ENCODE measurements at regions not wholly inside any gene's neighbourhood (a gene's known extent, or its start where the extent isn't known, plus 50 kb on each side); places are given as distances from the start of the nearest gene placed in this dataset.

- H3K4me2 ChIP-seq (ENCODE audit: insufficient read depth, low read length): no peak overlapping the region
- ChIA-PET CTCF (ENCODE audit: low intra/inter-chr PET ratio) (no interaction called here), POLR2A (no interaction called here)
- no peaks in the 10 kb centered on the region for H3K9me3 ChIP-seq (replicated peaks; ENCODE audit: control insufficient read depth, insufficient read depth, low read depth, low read length)
- BruUV-seq (replicated peaks): no TSS peak
- no peaks in the 10 kb centered on the region for H3K36me3 ChIP-seq (ENCODE audit: control insufficient read depth, insufficient read depth, low read length)
- H3K4me1 ChIP-seq (replicated peaks in 1 of 2; ENCODE audit: control insufficient read depth in 2 of 2, insufficient read depth in 2 of 2, low read length in 2 of 2): peaks cover 1 to 2% of the 10 kb centered on the region in 2 experiments; a peak in 3 of 5 replicates
- H4K20me1 ChIP-seq (replicated peaks; ENCODE audit: control insufficient read depth, insufficient read depth, low read length): no peaks in the 10 kb centered on the region
- TF ChIP-seq SRSF9 (IDR thresholded peaks at IDR 0.05; ENCODE audit: borderline replicate concordance, low read depth, low read length) (no peak), MED1 (CRISPR knock-in tag; IDR thresholded peaks at IDR 0.05; ENCODE audit: borderline replicate concordance) (no peak), CXXC5 (CRISPR knock-in tag; IDR thresholded peaks at IDR 0.05) (no peak), ZMIZ1 (IDR thresholded peaks at IDR 0.05; ENCODE audit: low read depth in 2 of 2, low read length in 2 of 2) (no peak), KDM4B (IDR thresholded peaks at IDR 0.05; ENCODE audit: borderline replicate concordance in 2 of 2, low read depth in 1 of 2) (no peak), GTF2E2 (tag; IDR thresholded peaks at IDR 0.05) (no peak), ZNF277 (CRISPR knock-in tag; IDR thresholded peaks at IDR 0.05; ENCODE audit: borderline replicate concordance) (no peak), GTF3C2 (IDR thresholded peaks at IDR 0.05; ENCODE audit: borderline replicate concordance, extremely low read depth, insufficient read length) (no peak)
- no peak for ATAC-seq
- no peak overlapping the region for H2AFZ ChIP-seq (ENCODE audit: low read depth, low read length)
- in situ Hi-C loops (cut with MboI): no loop called here
- intact Hi-C loops (cut with micrococcal nuclease): no loop called here
- H3K27ac ChIP-seq (ENCODE audit: extremely low read depth, low read depth, low read length): no peak overlapping the region
- 16% methylated on average over 2 of the region's 2 CpGs for WGBS (ENCODE audit: insufficient coverage, low coverage, missing lambda C conversion rate)
- H3K4me3 ChIP-seq: no peak overlapping the region
- H3K27me3 ChIP-seq (ENCODE audit: control insufficient read depth in 2 of 2, insufficient read depth in 2 of 2, low read length in 2 of 2): no peaks in the 10 kb centered on the region
- H3K79me2 ChIP-seq (ENCODE audit: control insufficient read depth, insufficient read depth, low read length): no peaks in the 10 kb centered on the region
- no peak for FAIRE-seq
- DNase-seq (ENCODE audit: extremely low read depth in 1 of 4, low spot score in 3 of 4): no peak
- no peak overlapping the region for H3K9ac ChIP-seq (ENCODE audit: insufficient read depth in 1 of 2, low read depth in 2 of 2, low read length in 2 of 2)
- H3K9me1 ChIP-seq (ENCODE audit: control insufficient read depth, insufficient read depth, low read length): no peaks in the 10 kb centered on the region
Measured at GRCh38 chr3:132822837-132823236, 100.6 kb upstream of the NPHP3 start.
